ENCODE measurements at regions not wholly inside any gene's neighbourhood (a gene's known extent, or its start where the extent isn't known, plus 50 kb on each side); places are given as distances from the start of the nearest gene placed in this dataset.

DNA sequence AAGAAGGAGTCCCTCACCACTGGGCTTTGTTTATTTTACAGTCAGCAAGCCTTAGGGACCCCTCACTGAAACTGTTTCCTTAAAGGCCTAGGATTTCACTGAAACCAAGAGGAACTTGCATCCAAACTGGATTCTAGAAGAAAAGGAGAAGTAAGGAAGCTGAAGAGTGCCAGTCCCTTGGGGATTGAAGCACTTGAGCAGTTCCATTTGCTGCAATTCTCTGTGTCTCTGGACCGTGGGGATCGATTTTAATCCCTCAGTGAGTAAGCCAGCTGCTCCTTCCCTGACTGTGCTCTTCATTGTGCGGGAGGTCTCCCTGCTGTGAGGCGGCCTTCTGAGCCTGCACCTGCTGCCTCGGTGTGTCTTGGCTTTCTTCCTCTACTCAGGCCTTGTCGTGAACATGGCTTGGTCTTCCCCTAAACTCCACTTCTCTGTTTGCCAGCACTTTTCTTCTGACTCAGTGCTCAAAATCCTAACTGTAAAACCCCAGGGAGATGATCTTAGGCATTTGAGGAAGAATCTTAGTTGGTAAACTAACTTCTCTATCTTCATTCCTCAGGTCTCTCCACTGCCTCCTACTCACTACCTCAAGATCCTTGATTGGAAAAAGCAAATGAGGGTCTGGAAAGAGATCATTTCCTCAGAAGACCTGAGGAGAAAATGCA lies 132.6 kb downstream of the SLC38A6 start:
- no peak for TF ChIP-seq EZH2 (IDR thresholded peaks at IDR 0.05; ENCODE audit: low read length, missing control alignments)
- TF ChIP-seq, protein P1, sequence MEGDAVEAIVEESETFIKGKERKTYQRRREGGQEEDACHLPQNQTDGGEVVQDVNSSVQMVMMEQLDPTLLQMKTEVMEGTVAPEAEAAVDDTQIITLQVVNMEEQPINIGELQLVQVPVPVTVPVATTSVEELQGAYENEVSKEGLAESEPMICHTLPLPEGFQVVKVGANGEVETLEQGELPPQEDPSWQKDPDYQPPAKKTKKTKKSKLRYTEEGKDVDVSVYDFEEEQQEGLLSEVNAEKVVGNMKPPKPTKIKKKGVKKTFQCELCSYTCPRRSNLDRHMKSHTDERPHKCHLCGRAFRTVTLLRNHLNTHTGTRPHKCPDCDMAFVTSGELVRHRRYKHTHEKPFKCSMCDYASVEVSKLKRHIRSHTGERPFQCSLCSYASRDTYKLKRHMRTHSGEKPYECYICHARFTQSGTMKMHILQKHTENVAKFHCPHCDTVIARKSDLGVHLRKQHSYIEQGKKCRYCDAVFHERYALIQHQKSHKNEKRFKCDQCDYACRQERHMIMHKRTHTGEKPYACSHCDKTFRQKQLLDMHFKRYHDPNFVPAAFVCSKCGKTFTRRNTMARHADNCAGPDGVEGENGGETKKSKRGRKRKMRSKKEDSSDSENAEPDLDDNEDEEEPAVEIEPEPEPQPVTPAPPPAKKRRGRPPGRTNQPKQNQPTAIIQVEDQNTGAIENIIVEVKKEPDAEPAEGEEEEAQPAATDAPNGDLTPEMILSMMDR (conservative IDR thresholded peaks at IDR 0.05 in 1 of 2, IDR thresholded peaks at IDR 0.05 in 1 of 2; ENCODE audit: low read depth in 1 of 2, low read length in 2 of 2) = no peak
